Uterus (tissue), 2 donors: ENCODE measurements at regions not wholly inside any gene's neighbourhood (a gene's known extent, or its start where the extent isn't known, plus 50 kb on each side); places are given as distances from the start of the nearest gene placed in this dataset.

ENCODE experiments used
- POLR2A ChIP-seq, 2 donors: fragments of 450-650 bp; IDR thresholded peaks; one replicate each; pipeline ENCODE4 v1.6.1; 2016; ENCODE audit warnings: antibody characterized with exemption in 2 of 2, mild to moderate bottlenecking in 1 of 2, moderate library complexity in 1 of 2
- TF ChIP-seq, protein P1 (sequence below), 4 experiments: fragments of 200-600 bp in 2 of 4; fragments of 450-650 bp in 2 of 4; sonication (generic) in 2 of 4; IDR thresholded peaks; one replicate each; pipeline ENCODE4 v1.5.1; 2016 to 2019; ENCODE audit warnings: antibody characterized with exemption in 4 of 4, mild to moderate bottlenecking in 2 of 4, moderate library complexity in 1 of 4

DNA sequence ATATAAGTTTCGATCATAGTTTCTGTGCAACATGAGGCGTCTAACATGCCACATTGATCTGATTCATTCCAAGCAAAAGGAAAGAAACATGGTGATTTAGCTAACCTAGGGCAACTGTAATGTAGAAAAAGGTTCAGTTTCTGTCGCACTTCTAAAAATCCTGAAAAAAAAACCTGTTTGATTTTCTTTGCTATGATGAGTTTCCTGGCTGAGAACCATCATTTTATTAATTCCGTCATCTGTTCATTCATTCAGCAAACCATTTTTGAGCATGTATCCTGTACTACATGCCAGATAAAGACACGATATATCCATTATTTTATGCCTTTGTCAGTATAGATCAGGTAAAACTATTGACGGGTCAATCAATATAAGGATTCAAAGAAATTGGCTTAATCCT is 932.6 kb downstream of the GALC start:
- TF ChIP-seq, protein P1, sequence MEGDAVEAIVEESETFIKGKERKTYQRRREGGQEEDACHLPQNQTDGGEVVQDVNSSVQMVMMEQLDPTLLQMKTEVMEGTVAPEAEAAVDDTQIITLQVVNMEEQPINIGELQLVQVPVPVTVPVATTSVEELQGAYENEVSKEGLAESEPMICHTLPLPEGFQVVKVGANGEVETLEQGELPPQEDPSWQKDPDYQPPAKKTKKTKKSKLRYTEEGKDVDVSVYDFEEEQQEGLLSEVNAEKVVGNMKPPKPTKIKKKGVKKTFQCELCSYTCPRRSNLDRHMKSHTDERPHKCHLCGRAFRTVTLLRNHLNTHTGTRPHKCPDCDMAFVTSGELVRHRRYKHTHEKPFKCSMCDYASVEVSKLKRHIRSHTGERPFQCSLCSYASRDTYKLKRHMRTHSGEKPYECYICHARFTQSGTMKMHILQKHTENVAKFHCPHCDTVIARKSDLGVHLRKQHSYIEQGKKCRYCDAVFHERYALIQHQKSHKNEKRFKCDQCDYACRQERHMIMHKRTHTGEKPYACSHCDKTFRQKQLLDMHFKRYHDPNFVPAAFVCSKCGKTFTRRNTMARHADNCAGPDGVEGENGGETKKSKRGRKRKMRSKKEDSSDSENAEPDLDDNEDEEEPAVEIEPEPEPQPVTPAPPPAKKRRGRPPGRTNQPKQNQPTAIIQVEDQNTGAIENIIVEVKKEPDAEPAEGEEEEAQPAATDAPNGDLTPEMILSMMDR (IDR thresholded peaks at IDR 0.05) = no peak
- TF ChIP-seq POLR2A (IDR thresholded peaks at IDR 0.05) = no peak
